Stimulated activated naive CD4-positive, alpha-beta T cell (primary cell): ENCODE measurements at regions not wholly inside any gene's neighbourhood (a gene's known extent, or its start where the extent isn't known, plus 50 kb on each side); places are given as distances from the start of the nearest gene placed in this dataset.

Source experiments
- DNase-seq, 6 experiments: peaks; one replicate each; lab custom pipeline; 2025; lab: John Stamatoyannopoulos, UW

- DNase-seq, result no peak
Observed at GRCh38 chr20:50273601-50274491, 83.2 kb downstream of the CEBPB start.

GRCh38 chr20:50274570-50275430 lies 84.2 kb downstream of the CEBPB start:
- DNase-seq, result no peak

GRCh38 chr20:50276119-50277063 lies 85.8 kb downstream of the CEBPB start:
- no peak for DNase-seq

GRCh38 chr20:50277064-50277415 lies 86.4 kb downstream of the CEBPB start:
- DNase-seq, result no peak

- DNase-seq, result no peak
Observed at GRCh38 chr20:50277460-50278376, 87.1 kb downstream of the CEBPB start.

- no peak for DNase-seq
Observed at GRCh38 chr20:50278377-50278683, 87.7 kb downstream of the CEBPB start.

- no peak for DNase-seq
Observed at GRCh38 chr20:50278684-50279531, 88.3 kb downstream of the CEBPB start.

- DNase-seq, result no peak
Observed at GRCh38 chr20:50279988-50280850, 89.6 kb downstream of the CEBPB start.

GRCh38 chr20:50280851-50281655 lies 90.4 kb downstream of the CEBPB start:
- DNase-seq, result no peak

- DNase-seq, result no peak
Observed at GRCh38 chr20:50281831-50282591, 91.4 kb downstream of the CEBPB start.

GRCh38 chr20:50282592-50283241 lies 92.1 kb downstream of the CEBPB start:
- no peak for DNase-seq

- DNase-seq, result no peak
Observed at GRCh38 chr20:50283370-50283769, 92.7 kb downstream of the CEBPB start.

GRCh38 chr20:50283922-50284810 lies 93.5 kb downstream of the CEBPB start:
- DNase-seq, result no peak

- no peak for DNase-seq
Observed at GRCh38 chr20:50284811-50285375, 94.3 kb downstream of the CEBPB start.

GRCh38 chr20:50285376-50286173 lies 94.9 kb downstream of the CEBPB start:
- DNase-seq, result no peak
